OCI-LY3 (cell line): ENCODE measurements at regions not wholly inside any gene's neighbourhood (a gene's known extent, or its start where the extent isn't known, plus 50 kb on each side); places are given as distances from the start of the nearest gene placed in this dataset.

ENCODE experiments used
- EZH2phosphoT487 ChIP-seq: fragments of 200-600 bp; shearing (Covaris generic); IDR thresholded peaks from 2 replicates; pipeline ENCODE4 v1.6.1; 2018; ENCODE audit warnings: antibody characterized with exemption, mixed run types, low read depth
- TF ChIP-seq, protein P1 (sequence below): fragments of 200-600, 300-600 bp; sonication (generic); IDR thresholded peaks from 2 replicates; pipeline ENCODE4 v1.5.1; 2014; ENCODE audit warnings: antibody characterized with exemption, low read length, low read depth

DNA sequence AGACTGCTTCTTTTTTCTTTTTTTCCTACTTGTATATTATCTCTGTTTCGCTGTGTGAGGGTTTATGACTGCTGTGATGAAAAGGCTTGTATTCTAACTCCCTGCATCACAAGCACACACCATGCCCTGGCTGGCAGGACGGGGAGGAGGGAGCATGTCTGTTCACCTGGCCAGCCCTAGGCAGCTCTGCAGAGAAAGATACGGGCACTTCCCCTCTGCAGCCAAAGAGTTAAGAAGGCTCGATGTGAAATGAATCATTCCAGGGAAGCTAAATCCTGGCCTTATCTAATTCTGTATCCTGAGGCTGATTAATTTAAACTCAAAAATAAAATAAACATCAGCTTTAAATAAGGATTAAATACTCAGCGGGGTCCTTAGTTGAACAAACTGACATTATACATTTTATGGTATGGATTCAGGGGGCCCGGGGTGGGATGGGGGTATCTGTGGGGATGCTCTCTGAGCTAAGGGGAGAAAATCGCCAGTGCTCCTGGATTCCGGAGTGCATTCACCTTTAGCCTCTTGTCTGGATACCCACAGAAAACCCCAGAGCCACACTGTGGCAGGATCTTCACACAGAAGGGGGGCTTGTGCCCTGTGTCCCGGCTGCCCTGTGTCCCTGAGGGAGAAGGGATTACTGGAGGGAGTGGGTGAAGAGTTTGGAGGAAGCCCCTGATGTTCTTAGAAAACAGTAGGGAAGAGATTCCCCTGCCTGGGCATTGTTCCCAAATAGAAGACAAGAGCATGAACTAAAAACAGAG is 321.5 kb downstream of the NPHP4 start:
- TF ChIP-seq, protein P1, sequence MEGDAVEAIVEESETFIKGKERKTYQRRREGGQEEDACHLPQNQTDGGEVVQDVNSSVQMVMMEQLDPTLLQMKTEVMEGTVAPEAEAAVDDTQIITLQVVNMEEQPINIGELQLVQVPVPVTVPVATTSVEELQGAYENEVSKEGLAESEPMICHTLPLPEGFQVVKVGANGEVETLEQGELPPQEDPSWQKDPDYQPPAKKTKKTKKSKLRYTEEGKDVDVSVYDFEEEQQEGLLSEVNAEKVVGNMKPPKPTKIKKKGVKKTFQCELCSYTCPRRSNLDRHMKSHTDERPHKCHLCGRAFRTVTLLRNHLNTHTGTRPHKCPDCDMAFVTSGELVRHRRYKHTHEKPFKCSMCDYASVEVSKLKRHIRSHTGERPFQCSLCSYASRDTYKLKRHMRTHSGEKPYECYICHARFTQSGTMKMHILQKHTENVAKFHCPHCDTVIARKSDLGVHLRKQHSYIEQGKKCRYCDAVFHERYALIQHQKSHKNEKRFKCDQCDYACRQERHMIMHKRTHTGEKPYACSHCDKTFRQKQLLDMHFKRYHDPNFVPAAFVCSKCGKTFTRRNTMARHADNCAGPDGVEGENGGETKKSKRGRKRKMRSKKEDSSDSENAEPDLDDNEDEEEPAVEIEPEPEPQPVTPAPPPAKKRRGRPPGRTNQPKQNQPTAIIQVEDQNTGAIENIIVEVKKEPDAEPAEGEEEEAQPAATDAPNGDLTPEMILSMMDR = no peak
- TF ChIP-seq EZH2phosphoT487 = no peak
